MM.1S (cell line): ENCODE measurements at regions not wholly inside any gene's neighbourhood (a gene's known extent, or its start where the extent isn't known, plus 50 kb on each side); places are given as distances from the start of the nearest gene placed in this dataset.

Experiments
- DNase-seq: peaks from one replicate; pipeline ENCODE4 v3.0.0-alpha.2; 2015
- H2AFZ ChIP-seq: fragments of 300-600 bp; sonication (generic); 2 replicates; pipeline ENCODE4 v1.6.0; 2016; ENCODE audit warnings: antibody characterized with exemption, low read length
- H3F3A ChIP-seq: fragments of 300-600 bp; sonication (generic); 2 replicates; pipeline ENCODE4 v1.6.1; 2016; ENCODE audit warnings: mild to moderate bottlenecking, antibody characterized with exemption, low read length, moderate library complexity, mixed read lengths; ENCODE audit not compliant: insufficient read depth
- H3K27ac ChIP-seq: fragments of 300-600 bp; sonication (generic); 2 replicates; pipeline ENCODE4 v1.5.1; 2016; ENCODE audit warnings: mild to moderate bottlenecking, low read length
- H3K27me3 ChIP-seq: fragments of 300-600 bp; sonication (generic); replicated peaks from 2 replicates; pipeline ENCODE4 v1.6.0; 2016; ENCODE audit warnings: low read length; ENCODE audit not compliant: insufficient read depth
- H3K36me3 ChIP-seq: fragments of 300-600 bp; sonication (generic); replicated peaks from 2 replicates; pipeline ENCODE4 v1.6.1; 2016; ENCODE audit warnings: mild to moderate bottlenecking, low read length, mixed read lengths; ENCODE audit not compliant: insufficient read depth
- H3K4me1 ChIP-seq: fragments of 300-600 bp; sonication (generic); 2 replicates; pipeline ENCODE4 v1.6.1; 2016; ENCODE audit warnings: low read length, mixed read lengths
- H3K4me2 ChIP-seq: fragments of 300-600 bp; sonication (generic); 2 replicates; pipeline ENCODE4 v1.6.0; 2016; ENCODE audit warnings: low read depth, low read length
- H3K4me3 ChIP-seq: fragments of 300-600 bp; sonication (generic); 2 replicates; pipeline ENCODE4 v1.5.1; 2016; ENCODE audit warnings: low read length, mixed read lengths
- H3K79me2 ChIP-seq: fragments of 300-600 bp; sonication (generic); 2 replicates; pipeline ENCODE4 v1.6.1; 2016; ENCODE audit warnings: mixed run types, low read length, mixed read lengths
- H3K9ac ChIP-seq: fragments of 300-600 bp; sonication (generic); 2 replicates; pipeline ENCODE4 v1.6.1; 2016; ENCODE audit warnings: low read length, mixed read lengths
- H3K9me2 ChIP-seq: fragments of 300-600 bp; sonication (generic); replicated peaks from 2 replicates; pipeline ENCODE4 v1.6.1; 2016; ENCODE audit warnings: mild to moderate bottlenecking, low read length, mixed read lengths; ENCODE audit not compliant: insufficient read depth
- H3K9me3 ChIP-seq: fragments of 300-600 bp; sonication (generic); replicated peaks from 2 replicates; pipeline ENCODE4 v1.6.1; 2016; ENCODE audit warnings: mild to moderate bottlenecking, low read length, mixed read lengths; ENCODE audit not compliant: insufficient read depth
- H4K20me1 ChIP-seq: fragments of 300-600 bp; sonication (generic); 2 replicates; pipeline ENCODE4 v1.6.1; 2016; ENCODE audit warnings: mild to moderate bottlenecking, low read length, moderate library complexity, mixed read lengths; ENCODE audit not compliant: insufficient read depth
- EZH2 ChIP-seq: fragments of 300-600 bp; sonication (generic); optimal IDR thresholded peaks from 2 replicates; pipeline ENCODE3; 2017; ENCODE audit warnings: low read depth, mild to moderate bottlenecking, antibody characterized with exemption, low read length, mixed read lengths
- EZH2phosphoT487 ChIP-seq: fragments of 300-600 bp; sonication (generic); IDR thresholded peaks from 2 replicates; pipeline ENCODE4 v1.6.1; 2018; ENCODE audit warnings: antibody characterized with exemption, low read length
- TF ChIP-seq, protein P1 (sequence below): fragments of 300-600 bp; sonication (generic); IDR thresholded peaks from 2 replicates; pipeline ENCODE4 v1.5.1; 2016; ENCODE audit warnings: antibody characterized with exemption, low read length, mixed read lengths

DNA sequence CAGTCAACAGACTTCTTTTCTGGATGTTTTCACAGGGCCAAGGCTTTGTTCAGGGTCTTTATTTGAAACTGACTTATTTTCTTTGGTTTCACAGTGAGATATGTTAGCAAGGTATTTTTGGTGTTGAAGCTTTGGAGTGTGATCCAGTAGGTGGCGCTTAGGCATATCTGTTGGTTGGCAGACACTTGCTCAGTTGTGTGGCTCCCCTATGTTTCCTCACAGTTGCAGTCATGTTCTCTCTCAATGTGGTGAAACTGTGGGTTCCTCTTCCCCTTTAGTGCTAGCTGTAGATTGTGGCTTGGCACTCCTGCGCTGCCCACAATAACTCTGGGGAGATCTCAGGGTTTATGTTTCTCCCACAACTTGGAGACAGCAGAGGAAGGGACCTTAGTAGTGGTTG, 460.8 kb downstream of the SLITRK2 start:
- DNase-seq: peak; percentile 62
- TF ChIP-seq, protein P1, sequence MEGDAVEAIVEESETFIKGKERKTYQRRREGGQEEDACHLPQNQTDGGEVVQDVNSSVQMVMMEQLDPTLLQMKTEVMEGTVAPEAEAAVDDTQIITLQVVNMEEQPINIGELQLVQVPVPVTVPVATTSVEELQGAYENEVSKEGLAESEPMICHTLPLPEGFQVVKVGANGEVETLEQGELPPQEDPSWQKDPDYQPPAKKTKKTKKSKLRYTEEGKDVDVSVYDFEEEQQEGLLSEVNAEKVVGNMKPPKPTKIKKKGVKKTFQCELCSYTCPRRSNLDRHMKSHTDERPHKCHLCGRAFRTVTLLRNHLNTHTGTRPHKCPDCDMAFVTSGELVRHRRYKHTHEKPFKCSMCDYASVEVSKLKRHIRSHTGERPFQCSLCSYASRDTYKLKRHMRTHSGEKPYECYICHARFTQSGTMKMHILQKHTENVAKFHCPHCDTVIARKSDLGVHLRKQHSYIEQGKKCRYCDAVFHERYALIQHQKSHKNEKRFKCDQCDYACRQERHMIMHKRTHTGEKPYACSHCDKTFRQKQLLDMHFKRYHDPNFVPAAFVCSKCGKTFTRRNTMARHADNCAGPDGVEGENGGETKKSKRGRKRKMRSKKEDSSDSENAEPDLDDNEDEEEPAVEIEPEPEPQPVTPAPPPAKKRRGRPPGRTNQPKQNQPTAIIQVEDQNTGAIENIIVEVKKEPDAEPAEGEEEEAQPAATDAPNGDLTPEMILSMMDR: peak; percentile 40
- TF ChIP-seq EZH2: no peak
- no peak for TF ChIP-seq EZH2phosphoT487

More for the DNA sequence above, 460.8 kb downstream of the SLITRK2 start:
- Histone ChIP-seq H3F3A (no peaks in the 10 kb centered on the region), H3K27ac (no peak overlapping the region), H3K9me2 (no peaks in the 10 kb centered on the region), H4K20me1 (no peaks in the 10 kb centered on the region), H3K27me3 (no peaks in the 10 kb centered on the region), H3K79me2 (no peaks in the 10 kb centered on the region), H3K9ac (no peak overlapping the region), H3K4me2 (no peak overlapping the region), H3K9me3 (no peaks in the 10 kb centered on the region), H3K36me3 (no peaks in the 10 kb centered on the region), H3K4me1 (no peaks in the 10 kb centered on the region), H2AFZ (no peak overlapping the region), H3K4me3 (no peak overlapping the region)
